Breast epithelium (tissue), 4 donors: ENCODE measurements at regions not wholly inside any gene's neighbourhood (a gene's known extent, or its start where the extent isn't known, plus 50 kb on each side); places are given as distances from the start of the nearest gene placed in this dataset.

ENCODE experiments used
- DNase-seq, 2 donors: peaks; one replicate each; pipeline ENCODE4 v3.0.0-alpha.2; 2019; ENCODE audit warnings: low spot score in 2 of 2
- H3K27ac ChIP-seq, 2 donors: fragments of 200-600 bp; sonication (generic) in 1 of 2; one replicate each; pipeline ENCODE4 v1.5.1; 2016 to 2019; ENCODE audit warnings: mild to moderate bottlenecking in 1 of 2
- H3K27me3 ChIP-seq, 2 donors: fragments of 200-600 bp; sonication (generic) in 1 of 2; one replicate each; pipeline versions ENCODE4 v1.5.1 to v1.6.0; 2017 to 2019; ENCODE audit warnings: control low read depth in 1 of 2, mild to moderate bottlenecking in 1 of 2
- H3K36me3 ChIP-seq: fragments of 200-600 bp; one replicate; pipeline ENCODE4 v1.5.1; 2019
- H3K4me1 ChIP-seq, 2 donors: fragments of 200-600 bp; sonication (generic); one replicate each; pipeline ENCODE4 v1.5.1; 2016 to 2019; ENCODE audit warnings: control low read depth in 1 of 2
- H3K4me3 ChIP-seq, 3 donors: fragments of 200-600 bp; sonication (generic); 1 replicate in 2 of 3; 2 replicates in 1 of 3; pipeline ENCODE4 v1.5.1; 2016 to 2019; ENCODE audit warnings: mild to moderate bottlenecking in 3 of 3, moderate library complexity in 2 of 3
- H3K9me3 ChIP-seq, 2 donors: fragments of 200-600 bp; sonication (generic) in 1 of 2; one replicate each; pipeline ENCODE4 v1.5.1; 2016 to 2019; ENCODE audit warnings: control low read depth in 1 of 2
- CTCF ChIP-seq, 3 donors: fragments of 450-650 bp; IDR thresholded peaks; one replicate each; pipeline ENCODE4 v1.5.1; 2016 to 2017; ENCODE audit warnings: antibody characterized with exemption in 3 of 3, mild to moderate bottlenecking in 3 of 3, moderate library complexity in 3 of 3
- POLR2A ChIP-seq: fragments of 450-650 bp; IDR thresholded peaks from one replicate; pipeline ENCODE4 v1.6.1; 2016; ENCODE audit warnings: antibody characterized with exemption, mild to moderate bottlenecking, moderate library complexity
- POLR2AphosphoS5 ChIP-seq, 3 donors: sonication (generic); formaldehyde crosslinking; IDR thresholded peaks; one replicate each; pipeline ENCODE4 v1.6.1; 2017; ENCODE audit warnings: antibody characterized with exemption in 3 of 3
- intact Hi-C: fragments of 100-400 bp; cut with DNase I; formaldehyde crosslinking; loops from one replicate; pipeline ENCODE4 v1.15.1; 2023; ENCODE audit warnings: low total_unique reads

GRCh38 chr4:11281720-11282119 lies 147.0 kb downstream of the HS3ST1 start:
- Histone ChIP-seq H3K9me3 (no peaks in the 10 kb centered on the region), H3K27me3 (no peaks in the 10 kb centered on the region), H3K4me1 (no peaks in the 10 kb centered on the region), H3K4me3 (no peak overlapping the region), H3K36me3 (no peaks in the 10 kb centered on the region), H3K27ac (no peak overlapping the region)
- intact Hi-C loops, result no loop called here
- no peak for TF ChIP-seq CTCF (IDR thresholded peaks at IDR 0.05)
- DNase-seq, result no peak

- H3K36me3 ChIP-seq, result no peaks in the 10 kb centered on the region
- no peaks in the 10 kb centered on the region for H3K4me1 ChIP-seq
- DNase-seq, result no peak
- no peak overlapping the region for H3K4me3 ChIP-seq
- intact Hi-C loops, result no loop called here
- no peak for TF ChIP-seq POLR2AphosphoS5 (IDR thresholded peaks at IDR 0.05)
- no peak for TF ChIP-seq POLR2A
- no peak for TF ChIP-seq CTCF (IDR thresholded peaks at IDR 0.05)
- H3K27ac ChIP-seq, result no peak overlapping the region
- H3K9me3 ChIP-seq, result no peaks in the 10 kb centered on the region
- H3K27me3 ChIP-seq, result no peaks in the 10 kb centered on the region
Measured at GRCh38 chr4:11271263-11271662, 157.4 kb downstream of the HS3ST1 start.

- Histone ChIP-seq H3K27ac (no peak overlapping the region), H3K4me1 (no peaks in the 10 kb centered on the region), H3K36me3 (no peaks in the 10 kb centered on the region), H3K4me3 (no peak overlapping the region), H3K27me3 (no peaks in the 10 kb centered on the region), H3K9me3 (no peaks in the 10 kb centered on the region)
- TF ChIP-seq POLR2A (no peak), CTCF (IDR thresholded peaks at IDR 0.05) (no peak), POLR2AphosphoS5 (IDR thresholded peaks at IDR 0.05) (no peak)
- no peak for DNase-seq
- intact Hi-C loops, result loop anchor here (2.0 kb wide), 1 partner anchor 39 kb away; no protein-coding TSS in a partner anchor
Measured at GRCh38 chr4:11268149-11268548, 160.5 kb downstream of the HS3ST1 start.

GRCh38 chr4:11264841-11265240 lies 163.9 kb downstream of the HS3ST1 start:
- intact Hi-C loops, result no loop called here

GRCh38 chr4:11264346-11264745 lies 164.3 kb downstream of the HS3ST1 start:
- TF ChIP-seq CTCF (IDR thresholded peaks at IDR 0.05), result no peak
- no peak for TF ChIP-seq POLR2A
- intact Hi-C loops, result no loop called here
- no peak overlapping the region for H3K27ac ChIP-seq
- no peak for DNase-seq
- no peaks in the 10 kb centered on the region for H3K9me3 ChIP-seq
- H3K36me3 ChIP-seq, result no peaks in the 10 kb centered on the region
- H3K4me1 ChIP-seq, result no peaks in the 10 kb centered on the region
- H3K4me3 ChIP-seq, result no peak overlapping the region
- H3K27me3 ChIP-seq, result no peaks in the 10 kb centered on the region

More at GRCh38 chr4:11264841-11265240, 163.9 kb downstream of the HS3ST1 start:
- H3K4me3 ChIP-seq, result no peak overlapping the region
- no peak overlapping the region for H3K27ac ChIP-seq
- no peaks in the 10 kb centered on the region for H3K36me3 ChIP-seq
- no peaks in the 10 kb centered on the region for H3K4me1 ChIP-seq
- no peak for DNase-seq
- H3K27me3 ChIP-seq, result no peaks in the 10 kb centered on the region
- no peak for TF ChIP-seq CTCF (IDR thresholded peaks at IDR 0.05)
- no peak for TF ChIP-seq POLR2A
- no peak for TF ChIP-seq POLR2AphosphoS5 (IDR thresholded peaks at IDR 0.05)
- H3K9me3 ChIP-seq, result no peaks in the 10 kb centered on the region
